GM21526 (cell line): ENCODE measurements at regions not wholly inside any gene's neighbourhood (a gene's known extent, or its start where the extent isn't known, plus 50 kb on each side); places are given as distances from the start of the nearest gene placed in this dataset.
"Not testable (repeated sequence)": the region's sequence is repeated elsewhere in the genome, so short reads cannot be mapped to it uniquely, and the experiment has no call there.

Source experiments
- ATAC-seq: cut with Tn5 transposase; IDR thresholded peaks from one replicate; pipeline ENCODE4 v1.9.1; 2021; ENCODE audit warnings: moderate library complexity; ENCODE audit not compliant: unreplicated experiment, low FRiP score

- ATAC-seq = no peak
Observed at GRCh38 chr1:59184365-59184905, 112.5 kb upstream of the FGGY start.

GRCh38 chr1:59185163-59185860, 111.6 kb upstream of the FGGY start:
- ATAC-seq = no peak

GRCh38 chr1:59186656-59187055, 110.2 kb upstream of the FGGY start:
- no peak for ATAC-seq

GRCh38 chr1:59188413-59189213, 108.3 kb upstream of the FGGY start:
- no peak for ATAC-seq

- no peak for ATAC-seq
Observed at GRCh38 chr1:59193443-59194093, 103.3 kb upstream of the FGGY start.

- ATAC-seq = no peak
Observed at GRCh38 chr1:59194621-59195020, 102.3 kb upstream of the FGGY start.

GRCh38 chr1:59195151-59195550, 101.7 kb upstream of the FGGY start:
- ATAC-seq = no peak

- ATAC-seq = no peak
Observed at GRCh38 chr1:59198564-59198963, 98.3 kb upstream of the FGGY start.

GRCh38 chr1:59199147-59199546, 97.7 kb upstream of the FGGY start:
- ATAC-seq = no peak

GRCh38 chr1:59199719-59200376, 97.0 kb upstream of the FGGY start:
- ATAC-seq = no peak

GRCh38 chr1:59201341-59201740, 95.6 kb upstream of the FGGY start:
- ATAC-seq = no peak

GRCh38 chr1:59202455-59202854, 94.4 kb upstream of the FGGY start:
- ATAC-seq = no peak

GRCh38 chr1:59204001-59204400, 92.9 kb upstream of the FGGY start:
- ATAC-seq = no peak

- not testable (repeated sequence) for ATAC-seq
Observed at GRCh38 chr1:59206616-59207015, 90.3 kb upstream of the FGGY start.

- not testable (repeated sequence) for ATAC-seq
Observed at GRCh38 chr1:59210430-59210829, 86.5 kb upstream of the FGGY start.

- ATAC-seq = no peak
Observed at GRCh38 chr1:59212706-59213105, 84.2 kb upstream of the FGGY start.

GRCh38 chr1:59214248-59215208, 82.4 kb upstream of the FGGY start:
- no peak for ATAC-seq

- ATAC-seq = no peak
Observed at GRCh38 chr1:59215766-59216291, 81.1 kb upstream of the FGGY start.

GRCh38 chr1:59217439-59217838, 79.5 kb upstream of the FGGY start:
- not testable (repeated sequence) for ATAC-seq
